Caco-2 (cell line): ENCODE measurements at regions not wholly inside any gene's neighbourhood (a gene's known extent, or its start where the extent isn't known, plus 50 kb on each side); places are given as distances from the start of the nearest gene placed in this dataset.

ENCODE experiments used
- BruUV-seq: library from RNA; stranded (reverse); fragments of 400-500 nt; replicated peaks from 2 replicates; lab custom pipeline; 2021; lab: Mats Ljungman, UMichigan
- CTCF ChIA-PET: fragments of 300-600 bp; sonication (Branson Sonifier 250); formaldehyde crosslinking; loops from one replicate; lab custom pipeline; 2022; ENCODE audit warnings: antibody characterized with exemption; lab: Charles Lee
- POLR2A ChIA-PET: fragments of 300-600 bp; sonication (Branson Sonifier 250); formaldehyde crosslinking; loops from one replicate; lab custom pipeline; 2022; ENCODE audit warnings: antibody characterized with exemption; lab: Charles Lee
- DNase-seq, 2 experiments: peaks; one replicate each; pipeline versions ENCODE4 v3.0.0 to v3.0.0-alpha.2; 2020 to 2022
- H3K27me3 ChIP-seq: replicated peaks from 2 replicates; pipeline ENCODE4 v1.6.0; 2011; ENCODE audit warnings: low read length; ENCODE audit not compliant: control insufficient read depth, insufficient read depth
- H3K36me3 ChIP-seq: 2 replicates; pipeline ENCODE4 v1.5.1; 2011; ENCODE audit warnings: low read length; ENCODE audit not compliant: control insufficient read depth, insufficient read depth
- H3K4me1 ChIP-seq: fragments of 250-450 bp; sonication (Bioruptor Pico); 2 replicates; pipeline ENCODE4 v1.5.1; 2020; ENCODE audit warnings: mild to moderate bottlenecking
- H3K4me3 ChIP-seq: 2 replicates; pipeline ENCODE4 v1.5.1; 2011; ENCODE audit warnings: low read depth, mild to moderate bottlenecking, control low read depth, low read length
- H3K9me3 ChIP-seq: fragments of 250-450 bp; sonication (Bioruptor Pico); 2 replicates; pipeline ENCODE4 v1.5.1; 2020; ENCODE audit warnings: mild to moderate bottlenecking, moderate library complexity
- H3K27ac Mint-ChIP-seq: one replicate; pipeline ENCODE4 v1.8.0; 2022; ENCODE audit warnings: mixed read lengths; ENCODE audit not compliant: unreplicated experiment
- H3K27me3 Mint-ChIP-seq: one replicate; pipeline ENCODE4 v1.8.0; 2022; ENCODE audit warnings: mixed read lengths; ENCODE audit not compliant: insufficient read depth, unreplicated experiment
- H3K36me3 Mint-ChIP-seq: one replicate; pipeline ENCODE4 v1.8.0; 2022; ENCODE audit warnings: mild to moderate bottlenecking, mixed read lengths; ENCODE audit not compliant: insufficient read depth, unreplicated experiment
- H3K4me1 Mint-ChIP-seq: one replicate; pipeline ENCODE4 v1.8.0; 2022; ENCODE audit warnings: low read depth, mixed read lengths; ENCODE audit not compliant: unreplicated experiment
- H3K4me3 Mint-ChIP-seq: one replicate; pipeline ENCODE4 v1.8.0; 2022; ENCODE audit warnings: mild to moderate bottlenecking, moderate library complexity, mixed read lengths; ENCODE audit not compliant: unreplicated experiment
- H3K9me3 Mint-ChIP-seq: one replicate; pipeline ENCODE4 v1.8.0; 2022; ENCODE audit warnings: mixed read lengths; ENCODE audit not compliant: unreplicated experiment
- CTCF ChIP-seq, 2 experiments: fragments of 200-600 bp in 1 of 2; IDR thresholded peaks; 1 replicate in 1 of 2; 2 replicates in 1 of 2; pipeline versions ENCODE4 v1.5.1 to v1.8.0; 2011 to 2022; ENCODE audit warnings: antibody characterized with exemption in 1 of 2, control low read depth in 1 of 2, inconsistent platforms in 1 of 2, low read depth in 1 of 2, low read length in 1 of 2, mild to moderate bottlenecking in 1 of 2, moderate library complexity in 1 of 2; ENCODE audit not compliant: insufficient read depth in 1 of 2, severe bottlenecking in 1 of 2, unreplicated experiment in 1 of 2
- intact Hi-C: fragments of 100-400 bp; cut with micrococcal nuclease; formaldehyde crosslinking; loops from one replicate; pipeline ENCODE4 v1.10.0; 2022; ENCODE audit not compliant: unreplicated experiment

- Histone ChIP-seq H3K27me3 (no peaks in the 10 kb centered on the region), H3K4me3 (no peak overlapping the region), H3K36me3 (no peaks in the 10 kb centered on the region), H3K9me3 (no peaks in the 10 kb centered on the region), H3K4me1 (no peaks in the 10 kb centered on the region)
- ChIA-PET POLR2A (no interaction called here), CTCF (no interaction called here)
- H3K36me3 Mint-ChIP-seq, result no peaks in the 10 kb centered on the region
- TF ChIP-seq CTCF (IDR thresholded peaks at IDR 0.05; ENCODE audit: insufficient read depth in 1 of 2, low read depth in 1 of 2, low read length in 1 of 2, severe bottlenecking in 1 of 2, unreplicated experiment in 1 of 2), result no peak
- no peak overlapping the region for H3K4me3 Mint-ChIP-seq
- H3K9me3 Mint-ChIP-seq, result peaks cover 9% of the 10 kb centered on the region
- H3K4me1 Mint-ChIP-seq, result peaks cover 9% of the 10 kb centered on the region
- no peak for DNase-seq
- H3K27me3 Mint-ChIP-seq, result no peaks in the 10 kb centered on the region
- H3K27ac Mint-ChIP-seq, result no peak overlapping the region
- BruUV-seq, result no TSS peak
- intact Hi-C loops, result no loop called here
These were observed 202.9 kb upstream of the FGGY start for GRCh38 chr1:59094001-59094400.

- H3K9me3 Mint-ChIP-seq, result no peaks in the 10 kb centered on the region
- Histone ChIP-seq H3K27me3 (no peaks in the 10 kb centered on the region), H3K4me3 (no peak overlapping the region), H3K36me3 (no peaks in the 10 kb centered on the region), H3K9me3 (peaks cover 4% of the 10 kb centered on the region; the same call in 1 of the 2 replicates), H3K4me1 (no peaks in the 10 kb centered on the region)
- no peak overlapping the region for H3K27ac Mint-ChIP-seq
- intact Hi-C loops, result no loop called here
- POLR2A ChIA-PET, result no interaction called here
- no peaks in the 10 kb centered on the region for H3K36me3 Mint-ChIP-seq
- no peak overlapping the region for H3K4me3 Mint-ChIP-seq
- CTCF ChIA-PET, result no interaction called here
- DNase-seq, result no peak
- H3K4me1 Mint-ChIP-seq, result no peaks in the 10 kb centered on the region
- no TSS peak for BruUV-seq
- no peaks in the 10 kb centered on the region for H3K27me3 Mint-ChIP-seq
- no peak for TF ChIP-seq CTCF (IDR thresholded peaks at IDR 0.05; ENCODE audit: insufficient read depth in 1 of 2, low read depth in 1 of 2, low read length in 1 of 2, severe bottlenecking in 1 of 2, unreplicated experiment in 1 of 2)
These were observed 200.4 kb upstream of the FGGY start for GRCh38 chr1:59096501-59096900.

GRCh38 chr1:59098655-59099054 lies 198.2 kb upstream of the FGGY start:
- ChIA-PET POLR2A (no interaction called here), CTCF (no interaction called here)
- no peaks in the 10 kb centered on the region for H3K27me3 Mint-ChIP-seq
- H3K9me3 ChIP-seq, result peaks cover 4% of the 10 kb centered on the region; the same call in 1 of the 2 replicates
- no peak for DNase-seq
- H3K27ac Mint-ChIP-seq, result no peak overlapping the region
- BruUV-seq, result no TSS peak
- no peak overlapping the region for H3K4me3 ChIP-seq
- H3K9me3 Mint-ChIP-seq, result no peaks in the 10 kb centered on the region
- intact Hi-C loops, result no loop called here
- no peaks in the 10 kb centered on the region for H3K4me1 ChIP-seq
- no peaks in the 10 kb centered on the region for H3K27me3 ChIP-seq
- no peaks in the 10 kb centered on the region for H3K36me3 ChIP-seq
- H3K4me3 Mint-ChIP-seq, result no peak overlapping the region
- H3K4me1 Mint-ChIP-seq, result no peaks in the 10 kb centered on the region
- TF ChIP-seq CTCF (IDR thresholded peaks at IDR 0.05; ENCODE audit: insufficient read depth in 1 of 2, low read depth in 1 of 2, low read length in 1 of 2, severe bottlenecking in 1 of 2, unreplicated experiment in 1 of 2), result no peak
- H3K36me3 Mint-ChIP-seq, result no peaks in the 10 kb centered on the region
